ENCODE measurements at regions not wholly inside any gene's neighbourhood (a gene's known extent, or its start where the extent isn't known, plus 50 kb on each side); places are given as distances from the start of the nearest gene placed in this dataset.
A peak's percentile ranks its signal among the peaks of the same experiment; 100 is the strongest.
"Not testable (repeated sequence)": the region's sequence is repeated elsewhere in the genome, so short reads cannot be mapped to it uniquely, and the experiment has no call there.

GRCh38 chr2:42978175-42978886, 185.9 kb upstream of the HAAO start:
- H3K9ac ChIP-seq (ENCODE audit: low read length), result no peak overlapping the region
- H3K79me2 ChIP-seq (ENCODE audit: low read length), result no peaks in the 10 kb centered on the region
- no peaks in the 10 kb centered on the region for H3K9me3 ChIP-seq (ENCODE audit: low read length)
- no peaks in the 10 kb centered on the region for H4K20me1 ChIP-seq (ENCODE audit: insufficient read depth, low read depth, low read length)
- H3K27me3 ChIP-seq (ENCODE audit: low read length), result no peaks in the 10 kb centered on the region
- H3K9me2 ChIP-seq (replicated peaks; ENCODE audit: insufficient read depth, low read length), result no peaks in the 10 kb centered on the region
- no peaks in the 10 kb centered on the region for H3K4me1 ChIP-seq (ENCODE audit: low read length)
- no peaks in the 10 kb centered on the region for H3K36me3 ChIP-seq (ENCODE audit: insufficient read depth, low read length)
- DNase-seq, result no peak
- no peak overlapping the region for H3K4me2 ChIP-seq (ENCODE audit: low read depth, low read length, poor library complexity, severe bottlenecking)
- no peak overlapping the region for H2AFZ ChIP-seq (ENCODE audit: low read length)
- no peak overlapping the region for H3K27ac ChIP-seq (ENCODE audit: low read length)
- H3K4me3 ChIP-seq (ENCODE audit: low read length), result no peak overlapping the region

- H3K9ac ChIP-seq (ENCODE audit: low read length), result no peak overlapping the region
These were observed 185.1 kb upstream of the HAAO start for GRCh38 chr2:42977270-42978174.

GRCh38 chr2:42976351-42976750, 184.0 kb upstream of the HAAO start:
- H3K4me1 ChIP-seq (ENCODE audit: low read length), result no peaks in the 10 kb centered on the region
- no peak overlapping the region for H3K27ac ChIP-seq (ENCODE audit: low read length)
- no peak overlapping the region for H2AFZ ChIP-seq (ENCODE audit: low read length)
- no peaks in the 10 kb centered on the region for H3K9me3 ChIP-seq (ENCODE audit: low read length)
- no peaks in the 10 kb centered on the region for H3K9me2 ChIP-seq (replicated peaks; ENCODE audit: insufficient read depth, low read length)
- no peaks in the 10 kb centered on the region for H3K27me3 ChIP-seq (ENCODE audit: low read length)
- H3K4me3 ChIP-seq (ENCODE audit: low read length), result no peak overlapping the region
- H4K20me1 ChIP-seq (ENCODE audit: insufficient read depth, low read depth, low read length), result no peaks in the 10 kb centered on the region
- no peak overlapping the region for H3K9ac ChIP-seq (ENCODE audit: low read length)
- H3K79me2 ChIP-seq (ENCODE audit: low read length), result no peaks in the 10 kb centered on the region
- no peak for DNase-seq
- no peak overlapping the region for H3K4me2 ChIP-seq (ENCODE audit: low read depth, low read length, poor library complexity, severe bottlenecking)
- H3K36me3 ChIP-seq (ENCODE audit: insufficient read depth, low read length), result no peaks in the 10 kb centered on the region

More at GRCh38 chr2:42977270-42978174, 185.1 kb upstream of the HAAO start:
- Histone ChIP-seq H3K9me3 (ENCODE audit: low read length) (no peaks in the 10 kb centered on the region), H4K20me1 (ENCODE audit: insufficient read depth, low read depth, low read length) (no peaks in the 10 kb centered on the region), H3K9me2 (replicated peaks; ENCODE audit: insufficient read depth, low read length) (no peaks in the 10 kb centered on the region), H3K27me3 (ENCODE audit: low read length) (no peaks in the 10 kb centered on the region), H3K36me3 (ENCODE audit: insufficient read depth, low read length) (no peaks in the 10 kb centered on the region), H3K27ac (ENCODE audit: low read length) (no peak overlapping the region), H3K4me2 (ENCODE audit: low read depth, low read length, poor library complexity, severe bottlenecking) (no peak overlapping the region), H2AFZ (ENCODE audit: low read length) (no peak overlapping the region), H3K79me2 (ENCODE audit: low read length) (no peaks in the 10 kb centered on the region), H3K4me1 (ENCODE audit: low read length) (no peaks in the 10 kb centered on the region), H3K4me3 (ENCODE audit: low read length) (no peak overlapping the region)
- DNase-seq, result no peak

- H3K4me2 ChIP-seq (ENCODE audit: low read depth, low read length, poor library complexity, severe bottlenecking), result no peak overlapping the region
- H2AFZ ChIP-seq (ENCODE audit: low read length), result no peak overlapping the region
- no peak overlapping the region for H3K4me3 ChIP-seq (ENCODE audit: low read length)
- H3K27me3 ChIP-seq (ENCODE audit: low read length), result no peaks in the 10 kb centered on the region
- no peaks in the 10 kb centered on the region for H3K79me2 ChIP-seq (ENCODE audit: low read length)
- no peaks in the 10 kb centered on the region for H3K4me1 ChIP-seq (ENCODE audit: low read length)
- DNase-seq, result peak; percentile 66
- H3K27ac ChIP-seq (ENCODE audit: low read length), result no peak overlapping the region
- H3K9ac ChIP-seq (ENCODE audit: low read length), result no peak overlapping the region
- no peaks in the 10 kb centered on the region for H4K20me1 ChIP-seq (ENCODE audit: insufficient read depth, low read depth, low read length)
- H3K9me2 ChIP-seq (replicated peaks; ENCODE audit: insufficient read depth, low read length), result no peaks in the 10 kb centered on the region
- no peaks in the 10 kb centered on the region for H3K9me3 ChIP-seq (ENCODE audit: low read length)
- H3K36me3 ChIP-seq (ENCODE audit: insufficient read depth, low read length), result no peaks in the 10 kb centered on the region
These were observed 182.6 kb upstream of the HAAO start for GRCh38 chr2:42974721-42975717.

- Histone ChIP-seq H3K27me3 (ENCODE audit: low read length) (no peaks in the 10 kb centered on the region), H3K79me2 (ENCODE audit: low read length) (no peaks in the 10 kb centered on the region), H3K4me1 (ENCODE audit: low read length) (no peaks in the 10 kb centered on the region), H3K9me2 (replicated peaks; ENCODE audit: insufficient read depth, low read length) (no peaks in the 10 kb centered on the region), H3K36me3 (ENCODE audit: insufficient read depth, low read length) (no peaks in the 10 kb centered on the region), H3K9me3 (ENCODE audit: low read length) (no peaks in the 10 kb centered on the region), H2AFZ (ENCODE audit: low read length) (no peak overlapping the region), H3K4me2 (ENCODE audit: low read depth, low read length, poor library complexity, severe bottlenecking) (no peak overlapping the region), H4K20me1 (ENCODE audit: insufficient read depth, low read depth, low read length) (no peaks in the 10 kb centered on the region), H3K9ac (ENCODE audit: low read length) (no peak overlapping the region), H3K4me3 (ENCODE audit: low read length) (no peak overlapping the region), H3K27ac (ENCODE audit: low read length) (no peak overlapping the region)
- no peak for DNase-seq
These were observed 181.9 kb upstream of the HAAO start for GRCh38 chr2:42974169-42974720.

- no peak overlapping the region for H2AFZ ChIP-seq (ENCODE audit: low read length)
- no peak overlapping the region for H3K27ac ChIP-seq (ENCODE audit: low read length)
- no peak for DNase-seq
- no peak overlapping the region for H3K4me3 ChIP-seq (ENCODE audit: low read length)
- H3K27me3 ChIP-seq (ENCODE audit: low read length), result no peaks in the 10 kb centered on the region
- no peaks in the 10 kb centered on the region for H3K4me1 ChIP-seq (ENCODE audit: low read length)
- H3K79me2 ChIP-seq (ENCODE audit: low read length), result no peaks in the 10 kb centered on the region
- no peaks in the 10 kb centered on the region for H3K9me3 ChIP-seq (ENCODE audit: low read length)
- H3K4me2 ChIP-seq (ENCODE audit: low read depth, low read length, poor library complexity, severe bottlenecking), result no peak overlapping the region
- no peaks in the 10 kb centered on the region for H4K20me1 ChIP-seq (ENCODE audit: insufficient read depth, low read depth, low read length)
- no peaks in the 10 kb centered on the region for H3K36me3 ChIP-seq (ENCODE audit: insufficient read depth, low read length)
- no peak overlapping the region for H3K9ac ChIP-seq (ENCODE audit: low read length)
- H3K9me2 ChIP-seq (replicated peaks; ENCODE audit: insufficient read depth, low read length), result no peaks in the 10 kb centered on the region
These were observed 181.3 kb upstream of the HAAO start for GRCh38 chr2:42973726-42974125.

GRCh38 chr2:42972933-42973516, 180.6 kb upstream of the HAAO start:
- not testable (repeated sequence) for H4K20me1 ChIP-seq (ENCODE audit: insufficient read depth, low read depth, low read length); H2AFZ ChIP-seq (ENCODE audit: low read length); H3K9ac ChIP-seq (ENCODE audit: low read length); H3K27ac ChIP-seq (ENCODE audit: low read length); DNase-seq; H3K4me3 ChIP-seq (ENCODE audit: low read length); H3K4me1 ChIP-seq (ENCODE audit: low read length); H3K9me2 ChIP-seq (replicated peaks; ENCODE audit: insufficient read depth, low read length); H3K27me3 ChIP-seq (ENCODE audit: low read length); H3K36me3 ChIP-seq (ENCODE audit: insufficient read depth, low read length); H3K4me2 ChIP-seq (ENCODE audit: low read depth, low read length, poor library complexity, severe bottlenecking); H3K9me3 ChIP-seq (ENCODE audit: low read length); H3K79me2 ChIP-seq (ENCODE audit: low read length)
